ENCODE measurements at regions not wholly inside any gene's neighbourhood (a gene's known extent, or its start where the extent isn't known, plus 50 kb on each side); places are given as distances from the start of the nearest gene placed in this dataset.

DNA sequence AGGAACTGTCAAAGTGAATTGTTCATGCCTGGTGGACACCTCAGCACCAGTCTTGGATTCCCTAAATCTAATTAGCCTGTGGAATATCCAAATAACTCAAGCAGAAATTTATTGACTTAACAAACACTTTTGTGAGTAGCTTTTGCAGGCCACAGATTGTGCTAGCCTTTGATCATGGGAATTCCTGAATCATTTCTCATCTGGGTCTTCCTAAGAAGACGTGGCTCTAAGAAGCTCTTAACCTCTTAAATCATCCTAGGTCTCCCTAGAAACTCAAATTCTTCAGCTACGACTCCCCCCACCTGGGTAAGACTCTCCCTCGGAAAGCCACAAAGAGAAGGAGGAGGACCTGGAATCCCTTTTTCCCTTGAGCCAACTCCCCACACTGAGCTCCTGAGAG is 53.8 kb upstream of the PSEN2 start:
- TF ChIP-seq, protein P1, sequence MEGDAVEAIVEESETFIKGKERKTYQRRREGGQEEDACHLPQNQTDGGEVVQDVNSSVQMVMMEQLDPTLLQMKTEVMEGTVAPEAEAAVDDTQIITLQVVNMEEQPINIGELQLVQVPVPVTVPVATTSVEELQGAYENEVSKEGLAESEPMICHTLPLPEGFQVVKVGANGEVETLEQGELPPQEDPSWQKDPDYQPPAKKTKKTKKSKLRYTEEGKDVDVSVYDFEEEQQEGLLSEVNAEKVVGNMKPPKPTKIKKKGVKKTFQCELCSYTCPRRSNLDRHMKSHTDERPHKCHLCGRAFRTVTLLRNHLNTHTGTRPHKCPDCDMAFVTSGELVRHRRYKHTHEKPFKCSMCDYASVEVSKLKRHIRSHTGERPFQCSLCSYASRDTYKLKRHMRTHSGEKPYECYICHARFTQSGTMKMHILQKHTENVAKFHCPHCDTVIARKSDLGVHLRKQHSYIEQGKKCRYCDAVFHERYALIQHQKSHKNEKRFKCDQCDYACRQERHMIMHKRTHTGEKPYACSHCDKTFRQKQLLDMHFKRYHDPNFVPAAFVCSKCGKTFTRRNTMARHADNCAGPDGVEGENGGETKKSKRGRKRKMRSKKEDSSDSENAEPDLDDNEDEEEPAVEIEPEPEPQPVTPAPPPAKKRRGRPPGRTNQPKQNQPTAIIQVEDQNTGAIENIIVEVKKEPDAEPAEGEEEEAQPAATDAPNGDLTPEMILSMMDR (conservative IDR thresholded peaks at IDR 0.05; ENCODE audit: low read depth, low read length): no peak
- TF ChIP-seq ELK1 (IDR thresholded peaks at IDR 0.05; ENCODE audit: borderline replicate concordance, low read depth, low read length) (no peak), POLR2A (IDR thresholded peaks at IDR 0.05; ENCODE audit: low read depth, low read length) (no peak), CHD1 (IDR thresholded peaks at IDR 0.05; ENCODE audit: low read depth, low read length) (no peak), MAZ (IDR thresholded peaks at IDR 0.05; ENCODE audit: borderline replicate concordance, low read depth, low read length) (no peak), CEBPB (IDR thresholded peaks at IDR 0.05; ENCODE audit: low read depth, low read length) (no peak), MXI1 (IDR thresholded peaks at IDR 0.05; ENCODE audit: borderline replicate concordance, low read depth, low read length) (no peak), BHLHE40 (IDR thresholded peaks at IDR 0.05; ENCODE audit: low read depth, low read length) (no peak), RAD21 (IDR thresholded peaks at IDR 0.05; ENCODE audit: low read length) (no peak), USF2 (IDR thresholded peaks at IDR 0.05; ENCODE audit: low read depth, low read length) (no peak)

Measured in IMR-90 (cell line).